HG02588 (cell line): ENCODE measurements at regions not wholly inside any gene's neighbourhood (a gene's known extent, or its start where the extent isn't known, plus 50 kb on each side); places are given as distances from the start of the nearest gene placed in this dataset.
A peak's percentile ranks its signal among the peaks of the same experiment; 100 is the strongest.

Source experiments
- ATAC-seq: cut with Tn5 transposase; IDR thresholded peaks from one replicate; pipeline ENCODE4 v1.9.1; 2021; ENCODE audit warnings: mild to moderate bottlenecking, moderate library complexity; ENCODE audit not compliant: unreplicated experiment

DNA sequence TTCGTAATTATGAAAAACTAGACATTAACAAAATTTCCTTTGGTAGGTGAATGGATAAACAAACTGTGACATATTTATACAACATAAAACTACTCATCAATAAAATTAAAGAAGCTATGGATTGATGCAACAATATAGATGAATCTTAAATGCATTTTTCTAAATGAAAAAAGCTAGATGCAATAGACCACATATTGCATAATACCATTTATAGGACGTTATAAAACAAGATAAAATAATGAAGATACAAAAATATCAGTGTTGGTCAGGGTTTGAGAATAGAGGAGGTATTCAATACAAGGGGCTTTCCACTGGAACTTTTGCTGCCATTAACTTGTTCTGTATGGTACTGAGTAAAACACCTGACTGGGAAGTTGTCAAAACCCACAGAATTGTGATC is 314.4 kb downstream of the GRB14 start:
- ATAC-seq: no peak

DNA sequence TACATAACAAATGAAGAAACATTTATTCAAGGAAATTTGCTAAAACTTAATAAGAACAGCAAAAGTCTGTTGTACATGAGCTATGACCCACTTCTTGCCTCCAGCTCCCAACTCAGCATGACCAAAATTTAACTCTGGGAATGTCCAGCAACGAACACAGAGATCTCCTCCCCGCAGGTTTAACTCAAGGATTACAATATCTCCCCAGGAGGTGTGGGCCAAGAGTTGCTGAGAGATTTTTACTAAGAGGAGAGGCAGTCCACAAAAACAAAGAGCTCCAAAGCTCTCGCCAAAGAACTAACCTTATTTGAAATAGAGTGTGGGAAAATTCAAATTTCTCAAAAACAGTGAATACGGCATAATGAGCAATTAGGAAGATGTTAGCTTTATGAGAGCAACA is 318.5 kb downstream of the GRB14 start:
- ATAC-seq: no peak

DNA sequence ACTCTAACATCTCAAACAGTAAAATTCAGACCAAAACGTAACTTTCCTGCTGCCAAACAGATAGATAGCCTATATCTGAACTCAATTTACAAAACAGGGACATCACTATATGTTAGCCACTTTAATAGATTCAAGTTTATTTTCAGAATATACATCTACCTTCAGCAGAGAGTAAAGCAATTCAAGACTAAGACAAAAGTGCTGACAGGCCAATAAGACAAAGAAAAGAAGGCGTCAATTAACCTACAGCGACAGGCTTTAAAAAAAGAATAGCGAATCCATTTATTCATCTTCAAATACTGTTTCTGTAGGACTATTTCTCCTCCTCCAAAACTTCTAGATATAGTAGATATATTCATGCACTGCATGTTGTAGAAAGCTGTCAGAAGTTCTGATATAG is 333.0 kb downstream of the GRB14 start:
- no peak for ATAC-seq

DNA sequence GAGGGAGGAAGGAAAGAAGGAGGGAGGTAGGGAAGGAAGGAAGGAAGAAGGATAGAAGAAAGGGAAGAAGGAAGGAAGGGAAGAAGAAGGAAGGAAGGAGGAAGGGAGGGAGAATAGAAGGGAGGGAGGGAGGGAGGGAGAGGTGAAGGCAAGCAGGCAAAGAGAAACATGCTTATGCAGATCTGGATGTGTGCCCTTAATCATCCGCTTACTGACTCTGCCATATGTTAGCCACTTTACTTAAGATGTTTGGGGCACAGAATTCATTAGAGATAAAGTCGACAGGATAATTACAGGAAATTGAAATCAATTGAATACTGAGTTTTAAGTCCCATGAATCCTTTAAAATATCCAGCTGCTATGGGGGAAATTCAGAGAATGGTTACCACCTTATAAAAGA is 334.2 kb downstream of the GRB14 start:
- no peak for ATAC-seq

DNA sequence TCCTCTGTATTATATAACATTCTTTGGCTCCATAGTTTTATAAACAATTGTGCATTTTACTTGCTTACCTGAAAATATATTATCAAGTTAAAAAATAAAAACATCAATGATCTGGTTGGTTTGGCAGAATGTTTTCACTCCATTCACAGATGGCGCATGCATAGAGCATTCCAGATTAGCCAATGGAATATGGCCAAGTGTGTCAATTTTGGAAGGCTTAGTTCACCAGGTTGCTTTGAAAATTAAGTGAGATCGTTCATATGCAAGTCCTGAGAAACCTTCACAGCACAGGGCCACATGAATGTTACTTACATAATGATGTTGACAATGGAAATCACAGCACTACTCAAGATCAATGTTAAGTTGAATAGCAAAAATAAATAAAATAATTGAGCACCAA is 335.7 kb downstream of the GRB14 start:
- ATAC-seq: no peak

DNA sequence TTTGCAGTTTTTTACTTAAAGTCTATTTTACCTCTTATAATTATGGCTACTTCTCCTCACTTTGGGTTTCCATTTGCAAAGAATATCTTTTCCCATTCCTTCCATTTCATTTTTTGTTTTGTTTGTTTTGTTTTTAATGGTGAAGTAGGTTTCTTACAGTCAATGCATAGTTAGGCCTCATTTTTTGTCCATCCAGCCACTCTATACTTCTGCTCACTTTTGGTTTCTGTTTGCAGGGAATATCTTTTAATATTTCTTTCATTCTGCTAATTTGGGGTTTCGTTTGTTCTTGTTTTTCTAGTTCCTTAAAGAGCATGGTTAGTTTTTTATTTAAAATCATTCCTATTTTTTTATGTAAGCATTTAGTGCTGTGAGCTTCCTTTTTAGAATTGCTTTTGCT is 339.4 kb downstream of the GRB14 start:
- no peak for ATAC-seq

DNA sequence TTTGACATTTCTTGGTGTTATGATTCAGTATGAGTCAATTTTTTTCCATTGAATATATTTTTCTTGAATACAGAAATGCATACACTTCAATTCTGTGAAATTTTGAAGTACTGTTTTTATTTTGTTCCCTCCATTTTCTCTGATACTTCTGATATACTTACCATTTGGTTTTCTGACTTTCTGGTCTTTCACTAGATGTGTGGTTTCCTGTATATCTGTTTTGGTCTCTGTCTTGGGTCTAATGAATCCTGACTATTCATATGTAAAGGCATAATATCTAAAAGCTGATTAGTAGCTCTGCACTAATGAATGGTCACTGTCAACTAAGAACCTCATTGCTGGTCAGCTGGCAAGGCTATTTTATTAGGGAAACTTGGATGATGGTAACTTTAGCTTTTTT is 345.6 kb downstream of the GRB14 start:
- ATAC-seq: no peak

DNA sequence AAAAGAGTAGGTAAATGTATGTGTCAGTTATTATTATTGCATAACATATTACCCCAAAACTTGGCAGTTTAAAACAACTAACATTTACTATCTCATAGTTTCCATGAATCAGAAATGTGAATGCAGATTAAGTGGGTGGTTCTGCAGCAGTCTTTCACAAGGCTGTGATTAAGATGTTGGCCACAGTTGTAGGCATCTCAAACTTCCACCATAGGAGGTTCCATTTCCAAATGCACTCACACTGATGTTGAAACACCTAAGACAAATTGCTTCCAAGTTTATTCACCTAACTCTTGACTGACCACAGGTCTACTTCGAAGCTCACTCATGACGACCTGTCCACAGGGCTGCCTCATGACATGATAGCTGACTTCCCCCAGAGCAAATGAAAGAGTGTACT is 360.8 kb downstream of the GRB14 start:
- ATAC-seq: no peak

DNA sequence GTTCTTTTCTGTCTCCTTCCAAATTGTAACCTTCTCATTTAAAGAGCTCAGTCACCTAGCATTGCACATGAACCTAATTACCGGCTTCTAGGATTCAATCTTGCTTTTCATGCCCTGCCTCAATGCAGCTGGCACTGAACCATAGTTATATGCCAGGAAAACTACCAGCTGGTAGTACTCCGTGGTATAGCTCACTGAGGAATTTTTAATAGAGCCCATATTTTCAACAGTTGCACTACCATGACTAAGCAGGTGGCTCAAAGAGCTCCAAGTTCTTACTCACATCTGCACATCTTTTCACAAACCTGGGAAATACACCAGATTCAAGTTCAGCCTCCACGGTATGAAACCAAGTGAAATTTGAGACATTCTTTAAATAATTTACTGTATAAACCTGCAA is 363.5 kb downstream of the GRB14 start:
- no peak for ATAC-seq

DNA sequence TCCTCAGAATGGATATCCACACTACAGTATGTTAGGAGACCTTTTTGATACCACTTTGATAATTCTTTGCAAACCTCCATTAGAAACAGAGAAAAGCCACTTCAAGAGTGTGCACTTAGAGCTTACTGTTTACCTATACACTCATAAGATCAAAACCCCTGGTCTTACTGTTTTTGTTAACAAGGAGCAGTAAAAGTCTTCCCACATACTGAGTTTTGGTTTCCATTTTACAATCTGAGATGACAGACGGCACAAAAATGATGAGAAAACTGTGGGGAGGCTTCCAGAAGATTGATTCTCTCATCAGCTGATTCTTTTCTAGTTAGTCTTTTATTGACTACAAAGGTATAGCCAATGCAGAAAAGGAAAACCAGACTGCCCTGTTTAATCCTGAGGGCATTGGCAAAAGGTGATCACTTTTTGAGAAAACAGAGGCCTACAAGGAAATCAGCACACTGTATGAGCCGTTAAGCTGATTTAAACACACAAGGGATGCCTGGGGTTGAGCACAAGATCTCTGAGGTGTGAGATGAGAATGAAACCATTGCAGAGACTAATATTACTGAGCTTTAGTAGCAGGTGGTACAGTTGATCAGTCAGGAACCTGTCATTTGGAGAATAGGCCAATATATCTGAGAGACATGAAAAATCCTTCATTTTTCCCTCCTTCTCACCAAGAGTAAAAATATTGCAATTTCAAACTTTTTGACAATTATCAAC is 368.6 kb downstream of the GRB14 start:
- ATAC-seq: peak; percentile 84

DNA sequence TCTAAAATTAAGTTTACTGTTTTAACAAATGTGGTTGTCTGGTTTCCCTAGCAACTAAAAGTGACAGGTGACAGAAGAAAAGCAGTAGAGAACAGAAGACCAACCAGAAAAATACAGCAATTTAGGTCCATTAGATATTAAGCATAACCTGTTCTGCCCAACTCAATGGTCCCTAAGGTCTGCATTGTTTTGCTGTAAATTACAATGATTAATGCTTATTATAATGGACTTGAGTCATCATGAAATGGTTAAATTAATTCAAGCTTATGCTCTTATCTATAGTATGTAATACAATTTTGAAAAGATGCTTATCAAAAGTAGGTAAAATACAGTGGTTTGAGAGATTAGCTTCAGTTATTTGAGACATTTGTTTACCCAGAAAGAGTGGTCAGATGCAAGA is 378.0 kb downstream of the GRB14 start:
- no peak for ATAC-seq

DNA sequence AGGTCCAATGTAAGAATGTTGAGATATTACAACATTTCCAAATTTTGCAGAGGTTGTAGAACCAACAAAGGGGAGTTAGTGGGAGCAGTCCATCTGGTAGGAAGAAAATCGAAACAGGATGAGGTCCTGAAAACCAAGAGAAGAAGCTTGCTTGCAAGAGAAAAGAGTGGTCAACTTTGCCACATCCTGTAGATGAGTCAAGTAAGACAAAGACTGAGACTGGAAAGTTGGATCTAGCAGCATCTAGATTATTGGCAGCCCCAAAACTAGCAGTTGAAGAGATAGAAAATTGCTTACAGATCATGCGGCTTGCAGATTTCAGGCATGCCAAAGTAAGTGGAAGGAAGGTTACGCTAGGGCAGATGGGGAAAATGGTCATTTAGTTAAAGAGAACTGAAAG is 378.9 kb downstream of the GRB14 start:
- ATAC-seq: no peak

DNA sequence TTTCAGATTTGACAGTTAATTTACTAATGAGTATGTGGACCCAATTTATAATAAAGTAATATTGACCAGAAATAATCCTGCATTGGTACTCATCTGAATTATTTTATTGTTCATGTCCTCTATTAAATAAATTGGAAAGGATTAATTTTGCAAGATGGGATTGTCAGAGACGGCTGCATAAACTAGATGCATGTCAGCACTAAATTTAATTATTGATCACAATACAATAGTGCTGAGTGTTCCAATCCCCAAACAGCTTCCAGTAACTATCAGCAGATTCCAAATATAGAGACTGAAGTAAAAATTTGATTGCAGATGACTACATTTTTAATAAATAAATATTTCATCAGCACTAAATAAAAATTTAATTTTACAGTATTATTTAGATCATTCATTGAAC is 387.2 kb downstream of the GRB14 start:
- ATAC-seq: no peak

DNA sequence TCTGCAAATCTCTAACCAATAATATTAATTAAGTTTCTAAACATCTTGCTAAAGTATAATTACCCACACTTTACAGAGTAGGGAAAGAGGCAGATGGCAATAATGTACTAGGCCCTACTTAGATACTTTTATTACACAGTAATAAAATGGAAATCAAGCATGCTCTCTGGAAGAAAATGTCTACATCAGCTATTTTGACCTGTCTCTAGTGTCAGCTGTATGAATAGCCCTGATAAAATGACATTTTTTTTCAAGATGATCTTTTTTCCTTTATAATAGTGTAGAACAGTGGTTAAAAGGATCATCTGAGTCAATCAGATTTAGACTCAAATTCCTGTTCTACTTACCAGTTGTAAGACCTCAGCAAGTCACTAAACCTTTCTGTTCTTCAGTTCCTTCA is 397.3 kb downstream of the GRB14 start:
- no peak for ATAC-seq

DNA sequence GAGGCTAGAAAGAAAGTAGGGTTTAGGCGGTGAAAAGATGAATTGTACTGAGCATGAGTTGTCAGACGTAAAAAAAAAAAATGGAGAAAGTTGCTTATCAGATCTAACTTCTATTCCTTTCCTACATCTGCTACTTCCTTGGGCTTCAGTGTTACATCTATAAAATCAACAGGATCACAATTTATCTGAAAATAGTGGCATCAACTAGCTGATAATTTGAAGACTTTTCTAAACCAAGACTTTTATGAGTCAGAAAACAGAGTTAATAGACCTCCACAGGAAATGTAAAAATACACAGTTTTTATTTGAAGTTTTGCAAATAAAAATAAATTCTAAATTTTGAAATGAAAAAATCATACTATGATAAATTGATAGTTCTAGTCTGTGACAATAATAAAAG is 399.8 kb downstream of the GRB14 start:
- ATAC-seq: no peak

DNA sequence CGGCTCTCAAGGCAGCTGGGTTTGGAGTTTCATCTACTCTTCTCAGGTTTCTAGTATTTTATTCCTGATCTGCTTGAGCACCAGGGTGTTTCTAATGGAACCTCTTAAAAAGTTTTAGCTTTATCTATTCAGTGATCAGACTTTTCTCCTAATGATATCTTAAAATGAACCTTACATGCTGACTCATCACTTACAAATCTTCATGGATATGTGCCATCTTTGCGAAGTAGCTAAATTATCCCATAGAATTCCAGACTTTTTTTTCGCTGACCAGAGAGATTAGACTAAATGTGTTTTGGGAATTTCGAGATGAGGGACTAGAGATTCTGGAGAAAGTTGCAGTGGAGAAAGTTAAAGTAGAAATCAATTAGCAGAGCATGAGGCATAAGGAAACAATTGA is 401.0 kb downstream of the GRB14 start:
- no peak for ATAC-seq

DNA sequence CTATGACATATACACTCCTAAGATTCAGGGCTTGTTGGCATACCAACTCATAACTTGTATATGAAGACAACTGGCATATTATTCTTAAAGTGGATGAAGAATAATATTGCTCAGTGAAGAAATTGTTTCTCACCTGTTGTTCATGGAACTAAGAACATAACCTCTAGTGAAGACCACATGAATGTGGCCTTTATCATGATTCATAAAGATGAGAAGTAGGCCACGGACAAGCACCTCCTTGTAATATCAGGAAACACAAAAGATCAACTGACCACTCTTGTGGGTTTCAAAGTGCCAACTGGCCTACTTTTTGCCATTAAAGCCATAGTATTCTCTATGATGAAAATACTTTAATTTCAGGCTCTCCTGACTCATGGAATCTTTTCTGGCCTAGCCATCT is 407.4 kb downstream of the GRB14 start:
- ATAC-seq: no peak

DNA sequence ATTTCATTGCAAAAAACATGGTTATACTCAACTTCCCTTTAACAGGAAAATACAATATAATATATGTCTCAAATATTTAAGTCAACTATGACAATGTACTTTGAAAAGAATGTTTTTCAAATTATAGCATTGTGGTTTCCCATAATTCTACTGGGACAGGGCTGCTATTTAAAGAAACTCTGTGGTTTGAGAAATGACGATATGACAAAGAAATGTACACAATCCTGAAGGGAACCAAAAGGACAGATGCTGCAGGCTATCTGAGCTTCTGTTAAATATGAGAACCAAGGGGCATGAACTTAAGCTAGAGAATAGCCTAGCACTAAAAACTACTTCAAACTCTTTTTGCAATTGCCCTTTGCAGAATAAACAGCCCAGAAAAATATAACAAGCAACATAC is 415.9 kb downstream of the GRB14 start:
- no peak for ATAC-seq

DNA sequence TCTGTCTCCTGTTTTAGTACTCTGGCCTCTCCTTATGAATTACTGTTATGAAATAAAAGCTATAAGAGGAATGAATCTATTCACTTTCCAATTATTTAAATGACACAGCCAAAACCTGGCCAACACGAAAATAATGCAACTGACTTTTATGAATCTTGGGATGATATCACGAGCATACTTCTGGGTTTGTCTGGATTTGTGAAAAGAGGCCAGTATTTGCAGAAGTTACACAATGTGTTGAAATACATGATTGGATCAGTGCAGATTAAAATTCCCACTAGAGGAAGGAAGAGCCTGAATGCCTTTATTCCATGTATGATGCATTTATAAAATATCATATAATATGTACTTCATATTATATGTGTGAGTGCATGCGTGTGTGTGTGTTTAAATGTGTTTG is 418.2 kb downstream of the GRB14 start:
- no peak for ATAC-seq

DNA sequence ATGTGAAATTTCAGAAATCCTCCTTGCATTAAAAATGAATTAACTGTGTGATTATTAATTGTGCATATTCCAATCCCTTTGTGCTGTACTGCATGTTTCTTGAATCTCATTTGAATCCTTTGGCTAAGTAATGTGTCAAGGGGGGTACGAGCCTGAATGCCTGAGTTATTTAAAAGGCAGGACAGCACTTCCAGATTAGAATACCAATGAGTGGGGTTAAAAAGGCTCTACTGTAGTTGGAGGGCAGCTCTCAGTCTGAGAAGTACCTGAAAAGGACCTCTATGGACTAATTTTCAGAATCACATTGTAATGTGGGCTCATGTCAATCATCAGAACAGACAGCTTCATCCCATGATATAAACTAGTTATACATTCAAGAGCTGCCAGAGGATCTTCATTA is 423.0 kb downstream of the GRB14 start:
- no peak for ATAC-seq

DNA sequence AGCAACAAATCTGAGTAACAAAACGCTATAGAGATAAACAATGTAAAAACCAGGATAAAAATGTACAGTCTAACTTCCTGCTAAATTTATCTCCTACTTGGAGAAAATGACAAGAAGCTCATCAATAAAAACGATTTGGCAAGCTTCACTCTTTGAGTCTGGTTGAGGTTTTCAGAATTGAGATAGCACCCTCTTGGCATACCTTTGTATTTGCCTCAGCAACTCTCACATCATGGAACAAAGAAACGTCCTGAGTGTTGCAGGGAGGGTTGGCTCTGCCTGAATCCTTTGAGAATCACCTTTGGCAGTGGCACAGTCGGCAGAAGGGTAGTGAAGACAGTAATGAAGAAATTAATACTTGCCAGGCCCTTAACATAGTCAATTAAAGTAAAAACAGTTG is 430.6 kb downstream of the GRB14 start:
- ATAC-seq: no peak

DNA sequence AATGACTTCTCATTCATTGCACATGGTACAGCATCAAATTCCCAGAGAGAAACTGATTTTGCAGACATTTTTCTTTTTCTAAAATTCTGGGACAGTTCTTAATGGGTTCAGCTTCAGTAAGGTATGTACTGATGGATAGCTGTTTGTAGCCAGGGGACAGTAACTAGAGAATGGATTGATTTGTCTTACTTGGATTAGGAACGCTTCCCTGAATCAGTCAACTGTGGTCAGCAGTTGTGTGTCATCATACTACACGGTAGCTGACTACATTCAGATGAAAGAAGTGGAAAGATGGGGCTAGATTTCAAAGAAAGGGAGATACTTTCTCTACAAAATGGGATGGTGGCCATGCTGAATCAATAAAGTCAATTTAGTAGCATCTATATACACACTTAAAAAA is 431.4 kb downstream of the GRB14 start:
- no peak for ATAC-seq

DNA sequence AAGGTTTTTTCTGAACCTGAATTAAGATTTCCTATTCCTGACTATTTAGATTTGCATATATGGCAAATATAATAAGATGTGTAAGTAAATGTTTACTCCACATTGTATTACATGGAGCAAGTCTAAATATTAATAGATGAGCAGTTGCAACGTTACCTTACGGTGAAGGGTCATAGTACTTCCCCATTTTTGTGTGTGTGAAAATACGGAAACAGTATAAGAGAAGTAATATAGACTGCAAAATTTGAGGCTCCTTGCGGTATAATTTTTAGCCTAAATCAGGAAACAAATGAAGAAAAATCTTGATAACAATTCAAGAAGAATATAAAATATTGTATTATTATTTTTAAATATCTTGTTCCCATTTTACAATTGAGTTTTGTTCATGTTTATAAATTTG is 434.2 kb downstream of the GRB14 start:
- ATAC-seq: no peak

DNA sequence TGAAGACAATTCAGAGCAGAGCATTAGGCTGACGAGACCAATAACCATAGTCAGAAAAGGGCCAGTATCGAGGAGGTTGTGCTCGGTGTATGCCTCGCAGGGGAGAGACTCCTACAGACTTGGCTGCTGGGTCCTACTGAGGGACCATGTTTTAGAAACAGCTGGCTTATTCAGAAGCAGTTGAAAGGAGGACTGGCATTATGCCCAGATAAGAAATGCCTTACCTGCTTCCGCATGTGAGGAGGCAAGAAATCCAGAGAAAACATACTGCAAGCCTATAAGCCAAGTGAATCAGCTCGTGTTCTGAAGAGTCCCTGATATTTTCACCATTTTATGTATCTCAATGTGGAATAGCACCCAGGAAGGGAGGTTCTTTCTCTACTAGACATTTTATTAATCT is 434.7 kb downstream of the GRB14 start:
- no peak for ATAC-seq
